ENCODE measurements at regions not wholly inside any gene's neighbourhood (a gene's known extent, or its start where the extent isn't known, plus 50 kb on each side); places are given as distances from the start of the nearest gene placed in this dataset.

DNA sequence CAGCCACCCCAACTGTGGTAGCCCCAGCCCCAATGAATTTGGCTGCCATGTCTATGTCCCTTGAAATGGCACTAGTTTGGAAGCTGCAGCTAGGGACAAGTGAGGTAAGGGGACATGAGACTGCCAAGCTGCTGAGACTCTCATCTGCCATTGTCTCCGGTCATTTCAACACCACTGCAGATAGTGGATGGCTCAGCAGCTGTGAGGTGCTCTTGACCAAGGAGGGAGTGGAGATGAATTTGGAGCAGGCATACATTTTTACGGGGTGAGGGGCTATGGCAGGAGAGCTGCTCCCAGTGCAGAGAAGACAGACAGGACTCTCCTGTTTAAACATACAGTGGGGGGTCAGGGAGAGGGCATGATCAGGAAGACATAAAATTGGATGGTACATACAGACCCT, 315.5 kb upstream of the CAMK1G start:
- TF ChIP-seq TAF1 (IDR thresholded peaks at IDR 0.05; ENCODE audit: borderline replicate concordance, insufficient read depth, low read length) (no peak), POLR2AphosphoS5 (IDR thresholded peaks at IDR 0.05; ENCODE audit: low read depth, low read length) (no peak), SIN3A (IDR thresholded peaks at IDR 0.05; ENCODE audit: borderline replicate concordance, insufficient read depth, low read length) (no peak), FOXP2 (optimal IDR thresholded peaks at IDR 0.05; ENCODE audit: borderline replicate concordance, extremely low read depth, extremely low read length, insufficient read depth) (no peak)
- TF ChIP-seq, protein P1, sequence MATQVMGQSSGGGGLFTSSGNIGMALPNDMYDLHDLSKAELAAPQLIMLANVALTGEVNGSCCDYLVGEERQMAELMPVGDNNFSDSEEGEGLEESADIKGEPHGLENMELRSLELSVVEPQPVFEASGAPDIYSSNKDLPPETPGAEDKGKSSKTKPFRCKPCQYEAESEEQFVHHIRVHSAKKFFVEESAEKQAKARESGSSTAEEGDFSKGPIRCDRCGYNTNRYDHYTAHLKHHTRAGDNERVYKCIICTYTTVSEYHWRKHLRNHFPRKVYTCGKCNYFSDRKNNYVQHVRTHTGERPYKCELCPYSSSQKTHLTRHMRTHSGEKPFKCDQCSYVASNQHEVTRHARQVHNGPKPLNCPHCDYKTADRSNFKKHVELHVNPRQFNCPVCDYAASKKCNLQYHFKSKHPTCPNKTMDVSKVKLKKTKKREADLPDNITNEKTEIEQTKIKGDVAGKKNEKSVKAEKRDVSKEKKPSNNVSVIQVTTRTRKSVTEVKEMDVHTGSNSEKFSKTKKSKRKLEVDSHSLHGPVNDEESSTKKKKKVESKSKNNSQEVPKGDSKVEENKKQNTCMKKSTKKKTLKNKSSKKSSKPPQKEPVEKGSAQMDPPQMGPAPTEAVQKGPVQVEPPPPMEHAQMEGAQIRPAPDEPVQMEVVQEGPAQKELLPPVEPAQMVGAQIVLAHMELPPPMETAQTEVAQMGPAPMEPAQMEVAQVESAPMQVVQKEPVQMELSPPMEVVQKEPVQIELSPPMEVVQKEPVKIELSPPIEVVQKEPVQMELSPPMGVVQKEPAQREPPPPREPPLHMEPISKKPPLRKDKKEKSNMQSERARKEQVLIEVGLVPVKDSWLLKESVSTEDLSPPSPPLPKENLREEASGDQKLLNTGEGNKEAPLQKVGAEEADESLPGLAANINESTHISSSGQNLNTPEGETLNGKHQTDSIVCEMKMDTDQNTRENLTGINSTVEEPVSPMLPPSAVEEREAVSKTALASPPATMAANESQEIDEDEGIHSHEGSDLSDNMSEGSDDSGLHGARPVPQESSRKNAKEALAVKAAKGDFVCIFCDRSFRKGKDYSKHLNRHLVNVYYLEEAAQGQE (IDR thresholded peaks at IDR 0.05; ENCODE audit: insufficient read depth in 1 of 2, low read depth in 2 of 2, low read length in 2 of 2): no peak

All from PFSK-1 (cell line).